ENCODE measurements at regions not wholly inside any gene's neighbourhood (a gene's known extent, or its start where the extent isn't known, plus 50 kb on each side); places are given as distances from the start of the nearest gene placed in this dataset.

DNA sequence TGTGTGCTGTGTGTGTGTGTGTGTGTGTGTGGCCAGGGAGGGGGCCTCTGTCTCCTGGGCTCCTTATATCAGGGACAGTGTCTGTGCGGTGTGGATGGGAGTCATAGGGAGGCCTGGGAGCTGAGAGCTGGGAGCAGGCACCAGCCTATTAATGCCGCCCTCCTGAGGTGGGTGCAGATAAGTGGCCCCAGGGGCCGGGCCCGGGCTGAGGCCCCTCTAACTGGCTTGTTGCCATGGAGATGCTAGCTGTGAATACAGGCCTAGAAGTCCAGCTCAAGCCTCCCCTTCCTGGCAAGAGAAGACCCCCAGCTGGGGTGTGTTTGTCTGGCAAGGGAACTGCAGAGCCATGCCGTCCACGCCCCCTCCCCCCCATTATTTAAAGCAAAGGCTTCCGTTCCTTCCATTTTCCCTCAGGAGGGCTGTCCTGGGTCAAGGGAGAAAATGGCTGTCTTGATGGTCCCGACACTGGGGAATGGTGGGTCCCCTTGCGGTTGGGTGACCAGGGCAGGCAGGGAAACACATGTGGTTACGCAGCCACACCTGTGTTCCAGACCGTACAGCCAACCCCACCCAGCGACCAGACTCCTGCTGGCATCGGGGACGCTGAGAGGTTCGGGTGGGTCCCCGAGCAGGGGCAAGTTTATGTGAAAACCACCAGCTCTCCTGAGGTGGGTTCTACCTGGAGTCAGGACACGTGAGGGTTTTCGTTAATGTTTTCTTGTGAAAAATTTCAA lies 141.1 kb downstream of the MRM1 start:
- TF ChIP-seq RARB (CRISPR knock-in tag; IDR thresholded peaks at IDR 0.05) (no peak), GLIS3 (CRISPR knock-in tag; IDR thresholded peaks at IDR 0.05) (no peak), ZC3H10 (CRISPR knock-in tag; IDR thresholded peaks at IDR 0.05) (no peak), CSDC2 (CRISPR knock-in tag; IDR thresholded peaks at IDR 0.05) (no peak), TOX (CRISPR knock-in tag; IDR thresholded peaks at IDR 0.05; ENCODE audit: borderline replicate concordance) (no peak), OSR1 (CRISPR knock-in tag; IDR thresholded peaks at IDR 0.05) (no peak), ZFP3 (CRISPR knock-in tag; IDR thresholded peaks at IDR 0.05) (no peak), ARNTL (CRISPR knock-in tag; IDR thresholded peaks at IDR 0.05; ENCODE audit: borderline replicate concordance, low read depth) (no peak), ZNF565 (CRISPR knock-in tag; conservative IDR thresholded peaks at IDR 0.05; ENCODE audit: low read depth) (no peak)
- TF ChIP-seq, protein P1, sequence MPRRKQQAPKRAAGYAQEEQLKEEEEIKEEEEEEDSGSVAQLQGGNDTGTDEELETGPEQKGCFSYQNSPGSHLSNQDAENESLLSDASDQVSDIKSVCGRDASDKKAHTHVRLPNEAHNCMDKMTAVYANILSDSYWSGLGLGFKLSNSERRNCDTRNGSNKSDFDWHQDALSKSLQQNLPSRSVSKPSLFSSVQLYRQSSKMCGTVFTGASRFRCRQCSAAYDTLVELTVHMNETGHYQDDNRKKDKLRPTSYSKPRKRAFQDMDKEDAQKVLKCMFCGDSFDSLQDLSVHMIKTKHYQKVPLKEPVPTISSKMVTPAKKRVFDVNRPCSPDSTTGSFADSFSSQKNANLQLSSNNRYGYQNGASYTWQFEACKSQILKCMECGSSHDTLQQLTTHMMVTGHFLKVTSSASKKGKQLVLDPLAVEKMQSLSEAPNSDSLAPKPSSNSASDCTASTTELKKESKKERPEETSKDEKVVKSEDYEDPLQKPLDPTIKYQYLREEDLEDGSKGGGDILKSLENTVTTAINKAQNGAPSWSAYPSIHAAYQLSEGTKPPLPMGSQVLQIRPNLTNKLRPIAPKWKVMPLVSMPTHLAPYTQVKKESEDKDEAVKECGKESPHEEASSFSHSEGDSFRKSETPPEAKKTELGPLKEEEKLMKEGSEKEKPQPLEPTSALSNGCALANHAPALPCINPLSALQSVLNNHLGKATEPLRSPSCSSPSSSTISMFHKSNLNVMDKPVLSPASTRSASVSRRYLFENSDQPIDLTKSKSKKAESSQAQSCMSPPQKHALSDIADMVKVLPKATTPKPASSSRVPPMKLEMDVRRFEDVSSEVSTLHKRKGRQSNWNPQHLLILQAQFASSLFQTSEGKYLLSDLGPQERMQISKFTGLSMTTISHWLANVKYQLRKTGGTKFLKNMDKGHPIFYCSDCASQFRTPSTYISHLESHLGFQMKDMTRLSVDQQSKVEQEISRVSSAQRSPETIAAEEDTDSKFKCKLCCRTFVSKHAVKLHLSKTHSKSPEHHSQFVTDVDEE (CRISPR knock-in tag; IDR thresholded peaks at IDR 0.05) = no peak
- TF ChIP-seq, protein P2, sequence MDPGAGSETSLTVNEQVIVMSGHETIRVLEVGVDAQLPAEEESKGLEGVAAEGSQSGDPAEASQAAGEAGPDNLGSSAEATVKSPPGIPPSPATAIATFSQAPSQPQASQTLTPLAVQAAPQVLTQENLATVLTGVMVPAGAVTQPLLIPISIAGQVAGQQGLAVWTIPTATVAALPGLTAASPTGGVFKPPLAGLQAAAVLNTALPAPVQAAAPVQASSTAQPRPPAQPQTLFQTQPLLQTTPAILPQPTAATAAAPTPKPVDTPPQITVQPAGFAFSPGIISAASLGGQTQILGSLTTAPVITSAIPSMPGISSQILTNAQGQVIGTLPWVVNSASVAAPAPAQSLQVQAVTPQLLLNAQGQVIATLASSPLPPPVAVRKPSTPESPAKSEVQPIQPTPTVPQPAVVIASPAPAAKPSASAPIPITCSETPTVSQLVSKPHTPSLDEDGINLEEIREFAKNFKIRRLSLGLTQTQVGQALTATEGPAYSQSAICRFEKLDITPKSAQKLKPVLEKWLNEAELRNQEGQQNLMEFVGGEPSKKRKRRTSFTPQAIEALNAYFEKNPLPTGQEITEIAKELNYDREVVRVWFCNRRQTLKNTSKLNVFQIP (CRISPR knock-in tag; IDR thresholded peaks at IDR 0.05; ENCODE audit: borderline replicate concordance, low read depth) = no peak
- TF ChIP-seq, protein P3, sequence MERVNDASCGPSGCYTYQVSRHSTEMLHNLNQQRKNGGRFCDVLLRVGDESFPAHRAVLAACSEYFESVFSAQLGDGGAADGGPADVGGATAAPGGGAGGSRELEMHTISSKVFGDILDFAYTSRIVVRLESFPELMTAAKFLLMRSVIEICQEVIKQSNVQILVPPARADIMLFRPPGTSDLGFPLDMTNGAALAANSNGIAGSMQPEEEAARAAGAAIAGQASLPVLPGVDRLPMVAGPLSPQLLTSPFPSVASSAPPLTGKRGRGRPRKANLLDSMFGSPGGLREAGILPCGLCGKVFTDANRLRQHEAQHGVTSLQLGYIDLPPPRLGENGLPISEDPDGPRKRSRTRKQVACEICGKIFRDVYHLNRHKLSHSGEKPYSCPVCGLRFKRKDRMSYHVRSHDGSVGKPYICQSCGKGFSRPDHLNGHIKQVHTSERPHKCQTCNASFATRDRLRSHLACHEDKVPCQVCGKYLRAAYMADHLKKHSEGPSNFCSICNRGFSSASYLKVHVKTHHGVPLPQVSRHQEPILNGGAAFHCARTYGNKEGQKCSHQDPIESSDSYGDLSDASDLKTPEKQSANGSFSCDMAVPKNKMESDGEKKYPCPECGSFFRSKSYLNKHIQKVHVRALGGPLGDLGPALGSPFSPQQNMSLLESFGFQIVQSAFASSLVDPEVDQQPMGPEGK (CRISPR knock-in tag; IDR thresholded peaks at IDR 0.05; ENCODE audit: borderline replicate concordance) = no peak
- TF ChIP-seq, protein P4, sequence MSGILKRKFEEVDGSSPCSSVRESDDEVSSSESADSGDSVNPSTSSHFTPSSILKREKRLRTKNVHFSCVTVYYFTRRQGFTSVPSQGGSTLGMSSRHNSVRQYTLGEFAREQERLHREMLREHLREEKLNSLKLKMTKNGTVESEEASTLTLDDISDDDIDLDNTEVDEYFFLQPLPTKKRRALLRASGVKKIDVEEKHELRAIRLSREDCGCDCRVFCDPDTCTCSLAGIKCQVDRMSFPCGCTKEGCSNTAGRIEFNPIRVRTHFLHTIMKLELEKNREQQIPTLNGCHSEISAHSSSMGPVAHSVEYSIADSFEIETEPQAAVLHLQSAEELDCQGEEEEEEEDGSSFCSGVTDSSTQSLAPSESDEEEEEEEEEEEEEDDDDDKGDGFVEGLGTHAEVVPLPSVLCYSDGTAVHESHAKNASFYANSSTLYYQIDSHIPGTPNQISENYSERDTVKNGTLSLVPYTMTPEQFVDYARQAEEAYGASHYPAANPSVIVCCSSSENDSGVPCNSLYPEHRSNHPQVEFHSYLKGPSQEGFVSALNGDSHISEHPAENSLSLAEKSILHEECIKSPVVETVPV (CRISPR knock-in tag; IDR thresholded peaks at IDR 0.05) = no peak
